ENCODE measurements at regions not wholly inside any gene's neighbourhood (a gene's known extent, or its start where the extent isn't known, plus 50 kb on each side); places are given as distances from the start of the nearest gene placed in this dataset.

- no peak overlapping the region for H3K4me3 ChIP-seq (ENCODE audit: low read depth, low read length)
- no peak for DNase-seq (ENCODE audit: low read depth)
- TF ChIP-seq, protein P1, sequence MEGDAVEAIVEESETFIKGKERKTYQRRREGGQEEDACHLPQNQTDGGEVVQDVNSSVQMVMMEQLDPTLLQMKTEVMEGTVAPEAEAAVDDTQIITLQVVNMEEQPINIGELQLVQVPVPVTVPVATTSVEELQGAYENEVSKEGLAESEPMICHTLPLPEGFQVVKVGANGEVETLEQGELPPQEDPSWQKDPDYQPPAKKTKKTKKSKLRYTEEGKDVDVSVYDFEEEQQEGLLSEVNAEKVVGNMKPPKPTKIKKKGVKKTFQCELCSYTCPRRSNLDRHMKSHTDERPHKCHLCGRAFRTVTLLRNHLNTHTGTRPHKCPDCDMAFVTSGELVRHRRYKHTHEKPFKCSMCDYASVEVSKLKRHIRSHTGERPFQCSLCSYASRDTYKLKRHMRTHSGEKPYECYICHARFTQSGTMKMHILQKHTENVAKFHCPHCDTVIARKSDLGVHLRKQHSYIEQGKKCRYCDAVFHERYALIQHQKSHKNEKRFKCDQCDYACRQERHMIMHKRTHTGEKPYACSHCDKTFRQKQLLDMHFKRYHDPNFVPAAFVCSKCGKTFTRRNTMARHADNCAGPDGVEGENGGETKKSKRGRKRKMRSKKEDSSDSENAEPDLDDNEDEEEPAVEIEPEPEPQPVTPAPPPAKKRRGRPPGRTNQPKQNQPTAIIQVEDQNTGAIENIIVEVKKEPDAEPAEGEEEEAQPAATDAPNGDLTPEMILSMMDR (IDR thresholded peaks at IDR 0.05; ENCODE audit: low read depth, low read length): no peak
- TF ChIP-seq MYC (IDR thresholded peaks at IDR 0.05; ENCODE audit: low read depth, low read length) (no peak), POLR2A (IDR thresholded peaks at IDR 0.05; ENCODE audit: extremely low read depth, insufficient read length) (no peak)
Measured at GRCh38 chr5:7978114-7978513, 109.2 kb downstream of the MTRR start.

DNA sequence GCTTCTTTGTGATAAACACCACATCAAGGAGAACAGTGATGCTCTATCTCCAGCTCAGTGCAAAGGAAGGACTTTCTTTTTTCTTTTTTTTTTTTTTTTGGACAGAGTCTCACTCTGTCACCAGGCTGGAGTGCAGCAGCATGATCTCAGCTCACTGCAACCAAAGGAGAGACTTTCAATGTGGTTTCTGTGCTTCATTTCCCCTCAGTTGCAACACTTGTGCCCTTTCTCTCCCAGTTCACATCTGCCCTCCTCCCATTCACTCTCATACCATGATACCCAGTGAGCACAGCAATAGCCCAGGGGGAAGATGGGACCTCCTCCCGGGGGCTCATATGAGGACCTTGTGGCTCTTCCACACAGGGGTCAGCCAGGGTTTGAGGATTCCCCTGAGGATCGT lies 110.0 kb downstream of the MTRR start:
- no peak overlapping the region for H3K4me3 ChIP-seq (ENCODE audit: low read depth, low read length)
- TF ChIP-seq POLR2A (IDR thresholded peaks at IDR 0.05; ENCODE audit: extremely low read depth, insufficient read length): no peak
- TF ChIP-seq, protein P1 (IDR thresholded peaks at IDR 0.05; ENCODE audit: low read depth, low read length): no peak
- no peak for TF ChIP-seq MYC (IDR thresholded peaks at IDR 0.05; ENCODE audit: low read depth, low read length)
- no peak for DNase-seq (ENCODE audit: low read depth)

GRCh38 chr5:7980881-7981280 lies 111.9 kb downstream of the MTRR start:
- TF ChIP-seq MYC (IDR thresholded peaks at IDR 0.05; ENCODE audit: low read depth, low read length) (no peak), POLR2A (IDR thresholded peaks at IDR 0.05; ENCODE audit: extremely low read depth, insufficient read length) (no peak), MAX (IDR thresholded peaks at IDR 0.05; ENCODE audit: low read depth, low read length) (no peak)
- TF ChIP-seq, protein P1 (IDR thresholded peaks at IDR 0.05; ENCODE audit: low read depth, low read length): no peak
- DNase-seq (ENCODE audit: low read depth): no peak
- no peak overlapping the region for H3K4me3 ChIP-seq (ENCODE audit: low read depth, low read length)

GRCh38 chr5:7983433-7983832 lies 114.5 kb downstream of the MTRR start:
- H3K4me3 ChIP-seq (ENCODE audit: low read depth, low read length): no peak overlapping the region
- TF ChIP-seq MAX (IDR thresholded peaks at IDR 0.05; ENCODE audit: low read depth, low read length) (no peak), POLR2A (IDR thresholded peaks at IDR 0.05; ENCODE audit: extremely low read depth, insufficient read length) (no peak), MYC (IDR thresholded peaks at IDR 0.05; ENCODE audit: low read depth, low read length) (no peak)
- TF ChIP-seq, protein P1 (IDR thresholded peaks at IDR 0.05; ENCODE audit: low read depth, low read length): no peak

DNA sequence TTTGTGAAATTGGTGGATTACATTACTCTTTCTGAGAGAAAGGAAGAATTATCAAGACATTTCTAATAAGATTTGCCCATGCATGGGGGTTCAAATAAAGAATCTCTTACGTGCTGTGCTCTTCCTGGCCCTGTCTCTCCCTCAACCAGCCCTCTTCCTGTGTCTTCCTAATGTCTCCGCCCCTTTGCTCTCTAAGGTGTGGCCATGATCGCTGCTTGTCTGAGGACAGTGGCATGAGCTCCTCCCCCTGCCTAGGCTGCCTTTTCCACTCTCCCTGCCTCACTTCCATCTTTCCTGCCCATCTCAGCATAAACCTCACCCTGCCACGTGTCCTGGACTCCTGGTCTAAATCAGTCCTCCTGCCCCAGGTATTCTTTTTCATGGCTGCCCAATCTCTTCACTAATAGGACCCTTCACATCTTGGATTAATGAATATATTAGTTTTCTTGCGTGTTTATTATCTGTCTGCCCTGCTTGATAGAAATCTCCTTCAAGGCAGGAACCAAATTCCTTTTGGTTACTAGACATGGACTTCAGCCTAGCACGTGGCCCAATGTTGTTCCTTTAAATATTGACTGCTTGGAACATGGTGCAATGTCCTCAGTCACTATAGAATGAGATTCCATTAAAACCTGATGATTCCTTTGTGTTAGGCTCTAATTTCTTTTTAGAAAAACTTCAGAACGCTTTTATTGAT lies 122.3 kb downstream of the MTRR start:
- TF ChIP-seq, protein P1 (IDR thresholded peaks at IDR 0.05; ENCODE audit: low read depth, low read length): no peak
- no peak for TF ChIP-seq MYC (IDR thresholded peaks at IDR 0.05; ENCODE audit: low read depth, low read length)
- TF ChIP-seq MAX (IDR thresholded peaks at IDR 0.05; ENCODE audit: low read depth, low read length): no peak
- TF ChIP-seq POLR2A (IDR thresholded peaks at IDR 0.05; ENCODE audit: extremely low read depth, insufficient read length): no peak
- no peak for DNase-seq (ENCODE audit: low read depth)
- H3K4me3 ChIP-seq (ENCODE audit: low read depth, low read length): no peak overlapping the region

More at GRCh38 chr5:7983433-7983832, 114.5 kb downstream of the MTRR start:
- DNase-seq (ENCODE audit: low read depth): no peak
